HEK293 (cell line): ENCODE measurements at regions not wholly inside any gene's neighbourhood (a gene's known extent, or its start where the extent isn't known, plus 50 kb on each side); places are given as distances from the start of the nearest gene placed in this dataset.

Experiments
- CTCF ChIA-PET: fragments of 350-600 bp; formaldehyde crosslinking; extraction: SDS; loops from one replicate; lab custom pipeline; 2021; ENCODE audit warnings: antibody characterized with exemption; lab: Yijun Ruan, JAX
- POLR2A ChIA-PET: fragments of 300-600 bp; formaldehyde crosslinking; extraction: SDS; loops from one replicate; lab custom pipeline; 2020; ENCODE audit warnings: antibody characterized with exemption, inconsistent platforms; lab: Yijun Ruan, JAX
- H3K27ac ChIP-seq: fragments of 200-500 bp; sonication (Bioruptor generic); 2 replicates; pipeline ENCODE4 v1.5.1; 2014; ENCODE audit warnings: low read depth, low read length, control low read depth, inconsistent platforms; ENCODE audit errors: extremely low read depth
- H3K36me3 ChIP-seq, 2 experiments: fragments of 200-500 bp in 1 of 2; sonication (Bioruptor generic) in 1 of 2; 1 replicate in 1 of 2; 2 replicates in 1 of 2; pipeline ENCODE4 v1.5.1; 2014 to 2017; ENCODE audit warnings: inconsistent platforms in 2 of 2, low read length in 2 of 2; ENCODE audit not compliant: control insufficient read depth in 2 of 2, insufficient read depth in 1 of 2
- H3K4me1 ChIP-seq: fragments of 200-500 bp; sonication (Bioruptor generic); 2 replicates; pipeline ENCODE4 v1.5.1; 2014; ENCODE audit warnings: mild to moderate bottlenecking, low read length, inconsistent platforms; ENCODE audit not compliant: control insufficient read depth, insufficient read depth
- H3K4me3 ChIP-seq: 2 replicates; pipeline ENCODE4 v1.5.1; 2011; ENCODE audit warnings: low read depth, mild to moderate bottlenecking, control low read depth, low read length, moderate library complexity
- H3K9me3 ChIP-seq: fragments of 200-500 bp; sonication (Bioruptor generic); 2 replicates; pipeline ENCODE4 v1.5.1; 2014; ENCODE audit warnings: low read depth, low read length, inconsistent platforms; ENCODE audit not compliant: control insufficient read depth, insufficient read depth
- AEBP2 ChIP-seq: fragments of 450-650 bp; formaldehyde crosslinking; IDR thresholded peaks from 2 replicates; pipeline ENCODE4 v1.5.1; 2016; ENCODE audit warnings: missing biosample characterization, missing genetic modification characterization, borderline replicate concordance
- KLF7 ChIP-seq: fragments of 450-650 bp; formaldehyde crosslinking; IDR thresholded peaks from 2 replicates; pipeline ENCODE4 v1.5.1; 2016; ENCODE audit warnings: missing biosample characterization, missing genetic modification characterization, borderline replicate concordance
- OSR2 ChIP-seq: fragments of 450-650 bp; formaldehyde crosslinking; IDR thresholded peaks from 2 replicates; pipeline ENCODE4 v1.5.1; 2016; ENCODE audit warnings: missing biosample characterization, missing genetic modification characterization
- YY2 ChIP-seq: fragments of 450-650 bp; formaldehyde crosslinking; IDR thresholded peaks from 2 replicates; pipeline ENCODE4 v1.5.1; 2016; ENCODE audit warnings: missing biosample characterization, missing genetic modification characterization
- ZBTB10 ChIP-seq: fragments of 450-650 bp; formaldehyde crosslinking; IDR thresholded peaks from 2 replicates; pipeline ENCODE4 v1.5.1; 2016; ENCODE audit warnings: missing biosample characterization, missing genetic modification characterization
- ZNF10 ChIP-seq: fragments of 450-650 bp; formaldehyde crosslinking; IDR thresholded peaks from 2 replicates; pipeline ENCODE4 v1.5.1; 2017; ENCODE audit warnings: missing biosample characterization, missing genetic modification characterization
- ZNF121 ChIP-seq: fragments of 450-650 bp; formaldehyde crosslinking; IDR thresholded peaks from 2 replicates; pipeline ENCODE4 v1.5.1; 2016; ENCODE audit warnings: missing biosample characterization, missing genetic modification characterization
- ZNF169 ChIP-seq: fragments of 450-650 bp; formaldehyde crosslinking; IDR thresholded peaks from 2 replicates; pipeline ENCODE4 v1.5.1; 2016; ENCODE audit warnings: missing biosample characterization, missing genetic modification characterization
- ZNF391 ChIP-seq: fragments of 450-650 bp; formaldehyde crosslinking; IDR thresholded peaks from 2 replicates; pipeline ENCODE4 v1.5.1; 2016; ENCODE audit warnings: low read depth, missing biosample characterization, missing genetic modification characterization, borderline replicate concordance
- ZNF600 ChIP-seq: fragments of 450-650 bp; formaldehyde crosslinking; IDR thresholded peaks from 2 replicates; pipeline ENCODE4 v1.5.1; 2016; ENCODE audit warnings: missing biosample characterization, missing genetic modification characterization
- ZNF645 ChIP-seq: fragments of 450-650 bp; formaldehyde crosslinking; IDR thresholded peaks from 2 replicates; pipeline ENCODE4; 2016; ENCODE audit warnings: missing biosample characterization, missing genetic modification characterization
- ZNF76 ChIP-seq: fragments of 450-650 bp; formaldehyde crosslinking; IDR thresholded peaks from 2 replicates; pipeline ENCODE4; 2016; ENCODE audit warnings: low read depth, missing biosample characterization, missing genetic modification characterization, borderline replicate concordance
- ZNF785 ChIP-seq: fragments of 450-650 bp; formaldehyde crosslinking; IDR thresholded peaks from 2 replicates; pipeline ENCODE4 v1.5.1; 2016; ENCODE audit warnings: missing biosample characterization, missing genetic modification characterization
- ZSCAN23 ChIP-seq: fragments of 450-650 bp; formaldehyde crosslinking; IDR thresholded peaks from 2 replicates; pipeline ENCODE4 v1.5.1; 2016; ENCODE audit warnings: missing biosample characterization, missing genetic modification characterization

GRCh38 chr3:110753516-110753915 is 318.1 kb upstream of the NECTIN3 start:
- TF ChIP-seq YY2 (no peak), ZNF10 (tag by site-specific recombination) (no peak), ZNF76 (tag by site-specific recombination) (no peak), OSR2 (tag by site-specific recombination) (no peak), ZNF645 (tag by site-specific recombination) (no peak), ZNF121 (tag by site-specific recombination) (no peak), ZNF600 (tag by site-specific recombination) (no peak), ZNF391 (tag by site-specific recombination) (no peak)
- CTCF ChIA-PET: no interaction called here
- Histone ChIP-seq H3K36me3 (no peaks in the 10 kb centered on the region), H3K4me1 (no peaks in the 10 kb centered on the region), H3K4me3 (no peak overlapping the region), H3K27ac (no peak overlapping the region), H3K9me3 (no peaks in the 10 kb centered on the region)
- POLR2A ChIA-PET: no interaction called here

GRCh38 chr3:110754212-110754916 is 317.3 kb upstream of the NECTIN3 start:
- H3K36me3 ChIP-seq: no peaks in the 10 kb centered on the region
- ChIA-PET POLR2A (no interaction called here), CTCF (no interaction called here)
- no peak overlapping the region for H3K4me3 ChIP-seq
- no peak overlapping the region for H3K27ac ChIP-seq
- no peak for TF ChIP-seq ZNF785 (tag by site-specific recombination)
- no peak for TF ChIP-seq AEBP2 (tag by site-specific recombination)
- no peak for TF ChIP-seq ZSCAN23 (tag by site-specific recombination)
- TF ChIP-seq ZBTB10 (tag by site-specific recombination): no peak
- no peak for TF ChIP-seq ZNF169 (tag by site-specific recombination)
- H3K4me1 ChIP-seq: no peaks in the 10 kb centered on the region
- no peaks in the 10 kb centered on the region for H3K9me3 ChIP-seq

- no peaks in the 10 kb centered on the region for H3K9me3 ChIP-seq
- ChIA-PET POLR2A (no interaction called here), CTCF (no interaction called here)
- H3K27ac ChIP-seq: no peak overlapping the region
- no peaks in the 10 kb centered on the region for H3K4me1 ChIP-seq
- TF ChIP-seq KLF7 (tag by site-specific recombination): no peak
- H3K4me3 ChIP-seq: no peak overlapping the region
- H3K36me3 ChIP-seq: no peaks in the 10 kb centered on the region
Observed at GRCh38 chr3:110755345-110755744, 316.3 kb upstream of the NECTIN3 start.
